Adrenal gland (tissue), 9 donors: ENCODE measurements at regions not wholly inside any gene's neighbourhood (a gene's known extent, or its start where the extent isn't known, plus 50 kb on each side); places are given as distances from the start of the nearest gene placed in this dataset.

Source experiments
- DNase-seq, 7 donors: peaks; one replicate each; pipeline ENCODE4 v3.0.0-alpha.2; 2019 to 2020
- H3K27ac ChIP-seq, 5 donors: fragments of 200-600 bp; sonication (generic) in 4 of 5; 1 replicate in 3 of 5; 2 replicates in 2 of 5; pipeline versions ENCODE4 v1.5.1 to v1.8.0; 2016 to 2020; ENCODE audit warnings: mild to moderate bottlenecking in 1 of 5
- H3K27me3 ChIP-seq: fragments of 200-600 bp; 2 replicates; pipeline ENCODE4 v1.8.0; 2021
- H3K36me3 ChIP-seq, 2 donors: fragments of 200-600 bp; replicated peaks in 1 of 2; 1 replicate in 1 of 2; 2 replicates in 1 of 2; pipeline versions ENCODE4 v1.5.1 to v1.8.0; 2018 to 2022
- H3K4me1 ChIP-seq, 2 donors: fragments of 200-600 bp; replicated peaks in 1 of 2; 1 replicate in 1 of 2; 2 replicates in 1 of 2; pipeline versions ENCODE4 v1.5.1 to v1.8.0; 2018 to 2021
- H3K4me3 ChIP-seq, 4 donors: fragments of 200-600 bp; sonication (generic) in 3 of 4; one replicate each; pipeline ENCODE4 v1.5.1; 2016 to 2018
- H3K9me3 ChIP-seq, 3 donors: fragments of 200-600 bp; sonication (generic) in 1 of 3; replicated peaks in 1 of 3; 1 replicate in 2 of 3; 2 replicates in 1 of 3; pipeline versions ENCODE4 v1.5.1 to v1.8.0; 2016 to 2021
- POLR2A ChIP-seq, 2 donors: fragments of 450-650 bp; IDR thresholded peaks; one replicate each; pipeline ENCODE4 v1.6.1; 2017; ENCODE audit warnings: antibody characterized with exemption in 2 of 2, mild to moderate bottlenecking in 2 of 2, moderate library complexity in 1 of 2
- WGBS, 4 donors: extraction: QIAGEN DNeasy Blood & Tissue Kit in 2 of 4; methylation state at CpG; one replicate each; pipeline versions ENCODE4 v1.1.5 to v1.1.7; 2013 to 2017; 5-methylcytosine and 5-hydroxymethylcytosine counted together
- intact Hi-C, 2 donors: fragments of 100-400 bp; cut with DNase I; formaldehyde crosslinking; loops; one replicate each; pipeline versions ENCODE4 v1.14.1 to v1.15.0; 2022 to 2023
- TF ChIP-seq, protein P1 (sequence below), 6 experiments: fragments of 450-650 bp in 4 of 6; fragments of 200-600 bp in 2 of 6; sonication (generic) in 1 of 6; IDR thresholded peaks; 1 replicate in 5 of 6; 2 replicates in 1 of 6; pipeline versions ENCODE4 v1.5.1 to v1.8.0; 2016 to 2021; ENCODE audit warnings: antibody characterized with exemption in 6 of 6, mild to moderate bottlenecking in 2 of 6, moderate library complexity in 1 of 6
- donor health status: healthy with polysubstance abuse.
- donor health status: Bipolar disorder and iron deficiency.
- donor health status: DM: yes; HTN: yes; CAD: no.
- donor health status: DM: no; HTN: no; CAD: no.
- donor health status: DM: no; HTN: no; CAD: no.

DNA sequence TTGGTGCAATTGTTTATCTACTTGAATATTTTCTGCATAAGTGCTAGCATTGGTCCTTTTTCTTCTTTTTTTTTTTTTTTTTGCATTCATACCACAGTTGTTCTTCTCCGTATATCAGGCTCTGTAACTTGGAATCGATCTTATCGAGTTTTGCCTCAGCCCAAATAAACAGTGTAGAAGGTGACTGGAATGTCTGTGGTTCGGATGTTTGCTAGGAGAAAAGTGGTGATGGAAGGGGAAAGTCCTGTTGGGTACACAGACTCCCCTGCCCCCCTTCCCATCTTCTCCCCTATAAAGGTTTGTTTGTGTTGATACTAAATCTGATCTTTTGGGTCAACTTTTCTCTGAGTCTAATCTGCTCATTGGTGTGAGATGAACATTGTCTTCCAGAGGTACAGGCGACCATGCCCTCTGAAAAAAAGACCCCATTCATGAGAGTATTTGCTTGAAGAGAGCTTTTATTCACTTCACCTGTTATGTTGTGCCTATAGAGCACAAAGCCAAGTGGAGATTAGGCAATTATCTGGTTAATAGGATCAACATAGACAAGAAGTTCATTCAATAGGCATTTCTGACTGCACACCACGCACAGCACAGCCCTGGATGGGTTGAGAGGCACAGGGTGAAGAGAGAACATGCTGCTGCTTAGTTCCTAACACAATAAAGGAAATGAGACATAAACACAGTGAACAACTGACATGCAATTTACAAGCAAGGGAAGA, 620.0 kb downstream of the PKHD1 start:
- WGBS, 4 donors: 57 to 65% (median 61%) methylated on average over 6 of the region's 6 CpGs
- intact Hi-C loops: no loop called here

DNA sequence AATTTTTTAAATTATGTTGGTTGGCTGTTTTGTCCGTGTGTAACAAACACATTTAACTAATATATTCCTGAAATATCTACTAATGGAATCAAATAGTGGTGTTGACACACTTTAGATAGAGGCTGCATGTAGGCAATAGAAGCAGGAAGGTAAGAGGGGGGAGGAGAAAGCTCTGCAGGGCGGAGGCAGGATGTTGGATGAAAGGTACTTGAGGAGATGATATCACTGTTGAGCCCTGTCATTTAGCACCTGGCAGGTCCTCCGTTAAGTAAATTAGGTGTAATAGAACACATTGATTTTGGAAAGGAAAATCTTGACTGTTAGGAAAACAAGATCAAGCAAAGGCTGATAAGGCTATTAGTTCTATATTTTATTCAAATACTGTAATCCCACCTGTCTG, 618.7 kb downstream of the PKHD1 start:
- Histone ChIP-seq H3K4me1 (no peaks in the 10 kb centered on the region), H3K27ac (no peak overlapping the region), H3K27me3 (no peaks in the 10 kb centered on the region), H3K4me3 (no peak overlapping the region), H3K9me3 (no peaks in the 10 kb centered on the region), H3K36me3 (no peaks in the 10 kb centered on the region)
- intact Hi-C loops: no loop called here
- TF ChIP-seq POLR2A (IDR thresholded peaks at IDR 0.05): no peak
- TF ChIP-seq, protein P1, sequence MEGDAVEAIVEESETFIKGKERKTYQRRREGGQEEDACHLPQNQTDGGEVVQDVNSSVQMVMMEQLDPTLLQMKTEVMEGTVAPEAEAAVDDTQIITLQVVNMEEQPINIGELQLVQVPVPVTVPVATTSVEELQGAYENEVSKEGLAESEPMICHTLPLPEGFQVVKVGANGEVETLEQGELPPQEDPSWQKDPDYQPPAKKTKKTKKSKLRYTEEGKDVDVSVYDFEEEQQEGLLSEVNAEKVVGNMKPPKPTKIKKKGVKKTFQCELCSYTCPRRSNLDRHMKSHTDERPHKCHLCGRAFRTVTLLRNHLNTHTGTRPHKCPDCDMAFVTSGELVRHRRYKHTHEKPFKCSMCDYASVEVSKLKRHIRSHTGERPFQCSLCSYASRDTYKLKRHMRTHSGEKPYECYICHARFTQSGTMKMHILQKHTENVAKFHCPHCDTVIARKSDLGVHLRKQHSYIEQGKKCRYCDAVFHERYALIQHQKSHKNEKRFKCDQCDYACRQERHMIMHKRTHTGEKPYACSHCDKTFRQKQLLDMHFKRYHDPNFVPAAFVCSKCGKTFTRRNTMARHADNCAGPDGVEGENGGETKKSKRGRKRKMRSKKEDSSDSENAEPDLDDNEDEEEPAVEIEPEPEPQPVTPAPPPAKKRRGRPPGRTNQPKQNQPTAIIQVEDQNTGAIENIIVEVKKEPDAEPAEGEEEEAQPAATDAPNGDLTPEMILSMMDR (IDR thresholded peaks at IDR 0.05): no peak
- 67 to 78% (median 73%) methylated on average over 3 of the region's 3 CpGs for WGBS, 4 donors
- DNase-seq: no peak

More for the DNA sequence above, 620.0 kb downstream of the PKHD1 start:
- Histone ChIP-seq H3K36me3 (no peaks in the 10 kb centered on the region), H3K4me1 (no peaks in the 10 kb centered on the region), H3K9me3 (no peaks in the 10 kb centered on the region), H3K27ac (no peak overlapping the region), H3K27me3 (no peaks in the 10 kb centered on the region), H3K4me3 (no peak overlapping the region)
- TF ChIP-seq, protein P1 (IDR thresholded peaks at IDR 0.05): no peak
- no peak for TF ChIP-seq POLR2A (IDR thresholded peaks at IDR 0.05)
- no peak for DNase-seq

DNA sequence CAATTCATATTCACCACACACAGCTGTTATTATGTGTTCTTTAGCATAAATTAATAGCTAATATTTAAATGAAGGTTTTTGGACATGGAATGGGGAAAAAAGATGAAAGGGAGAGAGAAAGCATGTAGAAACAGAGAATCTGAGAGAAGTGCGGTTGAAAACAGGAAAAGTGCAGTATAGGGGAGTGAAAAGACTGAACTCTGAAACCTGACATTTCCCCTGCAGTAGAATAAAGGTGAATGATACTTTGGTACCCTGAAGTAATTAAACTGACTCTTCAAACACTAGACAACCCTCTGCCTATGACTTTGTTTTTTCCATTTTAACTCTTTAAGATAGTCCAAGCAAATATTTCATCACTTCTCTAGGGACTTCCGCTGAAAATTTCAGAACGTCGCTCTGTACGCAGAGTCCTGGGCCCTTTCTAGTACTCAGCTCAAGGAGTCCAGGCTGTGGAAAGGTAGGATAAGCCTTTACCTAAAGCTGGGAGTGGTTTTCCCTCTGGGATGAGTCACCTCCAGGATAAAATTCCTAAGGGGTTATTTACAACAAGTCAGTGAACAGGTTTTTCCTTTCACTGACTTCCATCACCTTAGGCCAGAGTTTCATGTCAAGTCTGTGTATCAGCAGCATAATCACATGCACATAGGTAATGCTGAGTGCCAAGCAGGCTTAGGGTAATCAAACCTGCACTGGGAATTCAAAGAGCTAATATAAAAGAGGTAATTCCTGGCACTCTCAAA, 614.5 kb downstream of the PKHD1 start:
- WGBS, 4 donors: 83 to 90% (median 86%) methylated on average over 5 of the region's 5 CpGs

More for the DNA sequence above, 614.5 kb downstream of the PKHD1 start:
- Histone ChIP-seq H3K4me1 (no peaks in the 10 kb centered on the region), H3K27ac (no peak overlapping the region), H3K4me3 (no peak overlapping the region), H3K9me3 (no peaks in the 10 kb centered on the region), H3K36me3 (no peaks in the 10 kb centered on the region), H3K27me3 (no peaks in the 10 kb centered on the region)
- DNase-seq: no peak
- no peak for TF ChIP-seq POLR2A (IDR thresholded peaks at IDR 0.05)
- TF ChIP-seq, protein P1 (IDR thresholded peaks at IDR 0.05): no peak
- intact Hi-C loops: no loop called here
